HG03060 (cell line): ENCODE measurements at regions not wholly inside any gene's neighbourhood (a gene's known extent, or its start where the extent isn't known, plus 50 kb on each side); places are given as distances from the start of the nearest gene placed in this dataset.
"Not testable (repeated sequence)": the region's sequence is repeated elsewhere in the genome, so short reads cannot be mapped to it uniquely, and the experiment has no call there.

Source experiments
- ATAC-seq: cut with Tn5 transposase; IDR thresholded peaks from one replicate; pipeline ENCODE4 v1.9.1; 2021; ENCODE audit warnings: low read depth, moderate number of reproducible peaks; ENCODE audit not compliant: unreplicated experiment

DNA sequence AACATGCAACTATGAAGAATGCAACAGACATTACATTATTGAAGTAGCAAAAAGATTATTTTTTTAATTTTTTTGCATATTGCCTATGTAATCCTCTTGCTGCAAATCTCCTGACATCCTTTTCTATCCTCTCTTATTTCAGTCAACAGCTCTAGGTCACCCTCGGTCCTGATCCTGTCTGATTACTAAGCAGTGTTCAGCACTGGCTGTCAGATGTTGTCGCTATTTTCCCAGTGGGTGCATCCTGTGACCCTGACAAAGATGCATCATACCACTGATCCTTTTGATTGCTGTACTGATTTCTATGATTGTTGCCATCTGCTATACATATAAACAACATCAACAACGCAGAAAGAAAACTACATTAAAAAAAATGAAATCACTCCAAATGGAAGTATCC is 443.7 kb upstream of the PRR20A start:
- no peak for ATAC-seq

DNA sequence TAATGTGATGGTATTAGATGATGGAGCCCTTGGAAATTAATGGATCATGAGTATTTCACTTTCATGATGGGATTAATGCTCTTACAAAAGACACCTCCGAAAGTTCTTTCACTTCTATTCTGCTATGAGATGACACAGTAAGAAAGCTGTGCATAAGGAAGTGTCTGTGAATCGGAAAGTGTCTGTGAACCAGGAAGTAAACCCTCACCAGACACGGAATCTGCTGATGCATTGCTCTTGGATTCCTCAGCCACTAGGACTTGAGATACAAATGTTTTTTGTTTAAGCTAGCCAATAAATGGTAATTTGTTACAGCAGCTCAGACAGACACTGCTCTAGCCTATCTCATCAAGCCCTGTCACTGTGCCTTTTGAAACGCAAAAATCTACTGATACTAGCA is 440.4 kb upstream of the PRR20A start:
- no peak for ATAC-seq

- ATAC-seq = no peak
These were observed 434.2 kb upstream of the PRR20A start for GRCh38 chr13:56706485-56706884.

- no peak for ATAC-seq
These were observed 427.1 kb upstream of the PRR20A start for GRCh38 chr13:56713656-56714055.

GRCh38 chr13:56718791-56719190 is 421.9 kb upstream of the PRR20A start:
- ATAC-seq = no peak

DNA sequence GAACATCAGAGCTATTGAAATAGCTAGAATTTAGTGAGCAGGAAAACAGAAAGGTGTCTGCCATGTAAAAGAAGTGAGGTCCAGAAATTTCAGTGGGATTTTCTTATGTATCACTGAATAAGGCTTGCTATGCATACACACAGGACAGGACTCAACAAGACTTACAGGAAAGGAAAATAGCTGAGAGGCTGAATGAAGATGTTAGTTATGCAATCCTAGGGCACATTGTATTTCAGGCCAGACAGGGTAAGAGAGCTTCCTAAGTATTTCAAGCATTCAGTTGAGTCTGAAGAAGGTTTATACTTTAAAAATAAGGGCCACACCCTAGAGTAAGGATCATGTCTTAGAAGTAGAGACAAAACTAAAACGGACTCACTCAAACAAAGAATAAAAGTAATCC is 419.9 kb upstream of the PRR20A start:
- no peak for ATAC-seq

GRCh38 chr13:56735537-56735942 is 405.2 kb upstream of the PRR20A start:
- ATAC-seq = no peak

- ATAC-seq = no peak
These were observed 403.8 kb upstream of the PRR20A start for GRCh38 chr13:56736966-56737365.

DNA sequence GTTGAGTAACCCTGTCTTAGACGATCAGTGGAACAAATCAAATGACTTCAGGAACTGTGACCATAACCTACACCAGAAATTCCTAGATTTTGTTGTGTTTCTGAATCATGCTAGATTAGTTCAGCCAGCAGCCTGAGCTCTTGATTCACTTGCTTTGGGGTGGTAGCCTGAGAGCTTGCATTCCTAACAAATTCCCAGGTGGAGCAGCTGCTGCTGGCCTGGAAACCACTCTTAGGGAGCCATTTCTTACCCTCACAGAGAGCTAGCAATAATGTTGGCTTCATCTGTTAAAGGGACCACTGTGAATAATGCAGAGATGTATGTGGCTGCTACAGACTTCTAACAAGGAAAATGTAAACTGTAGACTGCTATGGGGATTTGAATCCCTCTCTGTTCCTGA is 388.1 kb upstream of the PRR20A start:
- ATAC-seq = no peak

GRCh38 chr13:56755181-56755935 is 385.4 kb upstream of the PRR20A start:
- ATAC-seq = no peak

- ATAC-seq = not testable (repeated sequence)
These were observed 377.4 kb upstream of the PRR20A start for GRCh38 chr13:56763333-56763732.

- ATAC-seq = no peak
These were observed 367.6 kb upstream of the PRR20A start for GRCh38 chr13:56773148-56773547.

DNA sequence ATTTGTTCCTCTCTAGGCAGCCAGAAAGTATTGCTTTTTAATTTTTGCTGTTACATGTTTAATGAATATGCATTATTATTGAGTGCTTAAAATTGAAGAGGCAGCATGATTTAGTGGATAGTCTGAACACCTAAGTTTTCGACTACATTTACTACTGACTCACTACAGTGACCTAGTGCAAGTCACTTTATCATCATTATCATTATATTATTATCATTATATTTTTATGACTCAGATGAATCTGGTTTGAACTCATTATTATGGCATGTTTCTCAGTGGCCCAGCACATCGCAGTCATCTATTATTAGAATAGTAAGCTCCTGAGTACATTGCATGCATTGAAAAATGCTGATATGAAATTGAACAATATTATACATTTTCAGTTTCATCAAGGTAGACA is 351.2 kb upstream of the PRR20A start:
- ATAC-seq = no peak

DNA sequence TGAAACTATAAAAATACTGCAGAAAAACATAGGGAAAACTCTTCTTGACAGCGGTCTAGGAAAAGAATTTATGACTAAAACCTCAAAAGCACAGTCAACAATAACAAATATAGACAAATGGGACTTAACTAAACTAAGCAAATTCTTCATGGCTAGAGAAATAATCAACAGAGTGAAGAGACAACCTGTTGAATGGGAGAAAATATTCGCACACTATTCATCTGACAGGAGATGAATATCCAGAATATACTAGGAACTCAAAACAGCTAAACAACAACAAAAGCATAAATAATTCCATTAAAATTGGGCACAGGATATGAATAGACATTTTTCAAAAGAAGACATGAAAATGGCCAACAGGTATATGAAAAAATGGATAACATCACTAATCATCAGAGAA is 303.6 kb upstream of the PRR20A start:
- ATAC-seq = no peak

DNA sequence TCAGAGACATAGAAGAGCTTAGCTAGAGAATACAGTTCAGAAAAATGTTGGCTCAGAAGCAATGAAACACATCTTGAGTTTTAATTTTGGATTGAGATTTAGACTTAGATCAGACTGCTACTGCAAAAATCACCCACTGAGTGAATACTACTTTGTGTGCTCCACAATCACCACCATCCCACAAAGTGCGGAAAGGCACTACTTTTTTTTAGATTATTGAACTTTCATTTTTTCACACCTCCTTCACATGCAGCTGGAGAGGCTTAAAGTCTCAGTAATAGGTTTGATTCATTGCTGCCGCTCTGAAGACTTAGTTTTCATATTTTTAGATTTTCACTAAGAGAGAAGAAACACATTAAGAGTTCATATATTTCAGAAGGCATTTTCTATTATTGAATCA is 289.9 kb upstream of the PRR20A start:
- ATAC-seq = no peak

- ATAC-seq = no peak
These were observed 279.2 kb upstream of the PRR20A start for GRCh38 chr13:56861476-56861875.

DNA sequence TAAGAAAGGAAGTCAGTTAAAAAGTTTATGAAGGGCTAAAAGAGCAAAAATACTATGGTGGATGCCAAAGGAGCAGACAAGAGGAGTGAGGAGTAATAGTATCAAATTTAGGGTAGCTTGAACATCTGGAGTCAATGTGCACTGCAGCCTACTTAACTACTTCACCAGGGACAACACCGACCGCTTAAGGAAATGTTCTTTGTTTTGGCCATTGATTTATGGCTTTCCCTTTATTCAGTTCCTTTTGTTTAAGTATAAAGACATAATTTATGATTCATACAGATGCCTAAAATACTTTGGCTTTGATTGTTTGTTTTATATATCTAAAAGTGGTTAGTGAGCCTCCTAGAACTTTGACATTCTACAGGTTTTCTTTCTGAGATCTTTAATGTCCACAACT is 276.3 kb upstream of the PRR20A start:
- no peak for ATAC-seq

- no peak for ATAC-seq
These were observed 275.3 kb upstream of the PRR20A start for GRCh38 chr13:56865416-56865815.

DNA sequence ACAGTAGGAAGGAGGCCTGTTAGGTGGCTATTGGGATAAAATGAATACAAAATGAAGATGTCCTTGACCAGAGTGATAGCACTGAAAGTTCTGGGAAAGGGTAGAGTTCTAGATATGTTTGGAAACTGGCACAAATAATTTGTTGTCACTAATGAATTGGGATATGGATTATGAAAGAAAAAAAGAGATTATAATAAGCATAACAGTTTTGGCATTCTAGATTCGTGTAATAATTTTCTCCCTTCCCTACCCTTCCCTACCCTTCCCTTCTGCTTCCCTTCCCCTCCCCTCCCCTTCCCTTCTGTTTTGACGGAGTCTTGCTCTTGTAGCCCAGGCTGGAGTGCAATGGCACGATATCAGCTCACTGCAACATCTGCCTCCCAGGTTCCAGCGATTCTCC is 271.0 kb upstream of the PRR20A start:
- ATAC-seq = no peak

DNA sequence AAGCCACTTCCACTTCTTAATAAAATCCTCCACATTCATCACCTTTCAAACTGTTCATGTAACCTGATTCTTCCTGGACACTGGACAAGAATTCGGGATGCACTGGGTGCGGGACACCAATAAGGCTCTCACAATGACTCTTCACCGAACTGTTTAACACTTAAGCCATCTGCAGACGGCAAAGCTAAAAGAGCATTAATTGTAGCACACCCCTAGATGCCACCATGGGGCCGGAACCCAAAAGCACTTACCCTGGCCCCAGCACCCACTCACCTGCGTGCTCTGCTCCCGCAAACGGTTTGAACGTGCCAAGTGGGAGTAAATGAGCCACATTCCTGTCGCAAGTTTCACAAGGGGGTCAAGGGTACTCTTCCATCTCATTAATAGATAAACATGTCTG is 254.3 kb upstream of the PRR20A start:
- no peak for ATAC-seq

- no peak for ATAC-seq
These were observed 252.3 kb upstream of the PRR20A start for GRCh38 chr13:56888455-56888854.

DNA sequence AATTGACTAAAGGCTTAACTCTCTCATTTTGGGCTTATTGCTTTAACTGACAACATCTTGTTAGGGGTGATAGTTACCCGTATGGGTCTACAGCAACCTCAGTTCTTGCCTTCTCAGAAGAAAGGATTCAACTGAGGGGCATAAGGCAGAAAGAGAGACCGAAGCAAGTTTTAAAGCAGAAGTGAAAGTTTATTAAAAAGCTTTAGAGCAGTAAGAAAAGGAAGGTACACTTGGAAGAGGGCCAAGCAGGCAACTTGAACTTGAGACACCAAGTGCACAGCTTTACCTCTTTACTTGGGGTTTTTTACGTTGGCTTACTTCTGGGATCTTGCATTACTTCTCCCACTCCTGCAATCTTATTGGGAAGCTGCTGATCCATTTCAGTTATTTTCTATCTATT is 246.9 kb upstream of the PRR20A start:
- ATAC-seq = no peak
